ENCODE measurements at regions not wholly inside any gene's neighbourhood (a gene's known extent, or its start where the extent isn't known, plus 50 kb on each side); places are given as distances from the start of the nearest gene placed in this dataset.

DNA sequence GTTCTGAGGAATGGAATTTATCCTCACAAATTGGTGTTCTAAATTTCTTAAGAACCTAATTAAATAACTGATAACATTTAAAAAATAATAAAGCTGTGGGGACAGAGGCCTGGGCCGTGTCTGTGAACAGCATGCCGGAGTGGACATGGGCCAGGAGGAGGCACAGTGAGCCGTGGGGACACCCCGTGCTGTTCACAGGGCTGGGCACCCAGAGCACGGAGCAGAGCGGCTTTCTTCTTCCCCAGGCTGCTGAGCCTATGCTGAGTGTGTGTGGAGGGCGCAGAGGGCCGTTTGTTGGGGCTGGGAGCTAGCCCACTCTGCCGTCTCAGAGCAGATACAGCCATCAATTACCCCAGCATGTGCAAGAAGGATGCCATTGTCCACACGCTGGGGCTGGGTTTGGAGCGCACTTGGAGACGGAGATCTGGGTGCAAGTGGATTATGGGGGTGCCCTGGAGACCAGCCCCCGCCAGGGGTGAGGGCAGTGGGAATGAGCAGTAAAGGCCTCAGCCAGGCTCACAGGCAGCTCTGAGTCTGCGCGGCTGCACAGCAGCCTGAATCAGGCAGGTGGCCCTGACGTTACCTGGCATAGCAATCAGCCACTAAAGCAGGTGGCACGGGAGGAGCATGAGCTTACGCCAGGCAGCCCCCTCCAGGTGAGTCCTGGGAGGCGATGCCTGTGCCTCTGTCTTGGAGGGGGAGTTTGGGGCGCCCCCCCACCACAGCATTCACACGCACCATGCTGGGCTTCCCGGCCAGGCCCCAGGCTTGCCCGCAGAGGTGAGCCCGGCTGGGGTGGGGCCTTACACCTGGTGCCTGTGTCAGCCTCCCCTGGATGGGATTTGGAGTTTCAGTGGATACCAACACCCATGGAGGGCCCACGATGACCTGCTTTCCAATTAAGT is 52.1 kb upstream of the SLC66A3 start:
- no peak for DNase-seq (ENCODE audit: low spot score)

DNA sequence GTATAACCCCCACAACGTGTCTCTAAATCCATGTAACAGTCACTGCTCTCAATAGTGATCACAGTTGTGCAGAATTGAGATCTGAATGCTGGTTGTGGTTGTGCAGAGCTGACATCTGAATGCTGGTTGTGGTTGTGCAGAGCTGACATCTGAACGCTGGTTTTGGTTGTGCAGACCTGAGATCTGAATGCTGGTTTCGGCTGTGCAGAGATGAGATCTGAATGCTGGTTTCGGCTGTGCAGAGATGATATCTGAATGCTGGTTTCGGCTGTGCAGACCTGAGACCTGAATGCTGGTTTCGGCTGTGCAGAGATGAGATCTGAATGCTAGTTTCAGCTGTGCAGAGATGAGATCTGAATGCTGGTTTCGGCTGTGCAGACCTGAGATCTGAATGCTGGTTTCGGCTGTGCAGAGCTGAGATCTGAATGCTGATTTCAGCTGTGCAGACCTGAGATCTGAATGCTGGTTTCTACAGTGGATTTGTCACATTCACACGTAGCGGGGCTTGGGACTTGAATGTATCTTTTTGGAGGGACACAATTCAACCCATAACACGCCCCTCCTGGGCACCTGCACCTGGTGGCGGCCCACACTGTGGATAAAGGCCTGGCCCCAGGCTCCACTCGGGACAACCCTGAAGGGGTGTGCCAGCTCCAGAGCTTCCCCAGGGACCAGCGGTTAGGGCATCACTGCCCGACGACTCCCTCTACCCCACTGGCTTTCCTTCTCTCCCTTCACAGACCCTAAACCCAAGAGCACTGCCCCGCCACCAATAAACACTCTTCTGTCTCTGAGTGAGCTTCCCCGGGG is 51.1 kb upstream of the SLC66A3 start:
- DNase-seq (ENCODE audit: low spot score) = peak; percentile 87

DNA sequence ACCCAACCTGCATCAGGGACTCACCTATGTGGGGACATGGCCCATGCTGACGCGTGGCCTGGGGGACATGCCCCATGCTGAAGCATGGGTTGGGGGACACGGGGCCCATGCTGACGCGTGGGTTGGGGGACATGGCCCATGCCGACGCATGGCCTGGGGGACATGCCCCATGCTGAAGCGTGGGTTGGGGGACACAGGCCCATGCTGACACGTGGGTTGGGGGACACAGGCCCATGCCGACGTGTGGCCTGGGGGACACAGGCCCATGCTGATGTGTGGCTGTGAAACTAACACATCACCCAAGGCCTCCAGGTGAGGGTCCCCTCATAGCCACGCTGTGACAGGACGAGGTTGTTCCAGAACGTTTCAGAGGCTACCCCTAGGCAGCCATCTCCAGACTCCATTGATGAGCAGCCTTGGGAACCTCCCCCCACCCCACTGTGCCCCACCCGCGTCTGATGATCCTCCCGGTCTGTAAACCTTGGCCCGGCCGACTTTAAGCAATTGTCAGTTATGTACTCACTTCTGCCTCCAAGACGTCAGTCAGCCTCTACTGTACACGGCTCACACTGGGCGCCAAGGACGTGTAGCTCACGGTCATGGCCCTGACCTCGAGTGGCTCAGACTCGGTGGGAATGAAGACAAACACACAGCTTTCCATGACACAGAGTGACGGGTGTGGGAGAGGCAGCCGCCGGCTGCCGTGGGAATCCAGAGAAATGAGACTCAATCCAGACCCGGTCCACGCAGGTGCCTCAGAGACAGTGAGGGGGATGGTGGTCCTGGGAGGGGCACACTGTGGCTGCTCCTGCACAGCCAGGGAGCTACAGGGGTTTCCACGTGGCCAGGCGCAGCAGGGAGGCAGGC is 50.2 kb upstream of the SLC66A3 start:
- no peak for DNase-seq (ENCODE audit: low spot score)

Measured in activated CD4-positive, alpha-beta T cell treated with anti-CD3 and anti-CD28 coated beads, Interleukin-2, Interleukin-4, amounts not matched to agents 100 ng/mL and 50 ng/mL, durations not matched to agents 16 hours and 8 hours (primary cell).